ENCODE measurements at regions not wholly inside any gene's neighbourhood (a gene's known extent, or its start where the extent isn't known, plus 50 kb on each side); places are given as distances from the start of the nearest gene placed in this dataset.

DNA sequence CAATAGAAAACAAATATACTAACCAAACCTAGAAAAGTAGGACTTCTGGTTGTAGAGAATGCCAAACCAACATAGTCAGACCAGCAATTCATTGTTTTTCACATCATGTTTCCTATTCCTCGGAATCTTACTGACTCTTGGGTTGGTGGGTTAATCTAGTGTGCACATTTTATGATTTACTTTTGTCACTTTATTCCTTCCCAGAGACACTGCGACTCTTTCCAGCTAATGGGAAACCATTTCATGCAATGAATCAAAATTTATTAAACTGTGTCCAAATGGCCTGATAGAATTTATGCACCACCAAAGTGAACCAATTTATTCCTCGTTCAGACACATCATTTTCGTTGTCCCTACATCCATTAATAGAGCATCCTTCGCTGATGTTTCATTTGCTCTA, 464.9 kb downstream of the RPS29 start:
- H2AK5ac ChIP-seq (ENCODE audit: insufficient read length, low read length), result no peak overlapping the region
- Mint-ChIP-seq H3K27ac (no peak overlapping the region), H3K36me3 (ENCODE audit: insufficient read depth in 1 of 3, low read depth in 3 of 3) (no peaks in the 10 kb centered on the region), H3K27me3 (ENCODE audit: low read depth) (no peaks in the 10 kb centered on the region; the same call in 1 of the 2 replicates), H3K4me1 (peaks cover 7 to 9% of the 10 kb centered on the region in 2 experiments; a peak in 2 of 4 replicates), H3K9me3 (no peaks in the 10 kb centered on the region), H3K4me3 (no peak overlapping the region)
- no peaks in the 10 kb centered on the region for H3K9me3 ChIP-seq (ENCODE audit: control insufficient read depth, low read depth, low read length)
- no peak overlapping the region for H2BK15ac ChIP-seq (ENCODE audit: low read depth, low read length)
- no peaks in the 10 kb centered on the region for H4K20me1 ChIP-seq (ENCODE audit: control insufficient read depth, insufficient read depth, insufficient read length)
- H2BK120ac ChIP-seq (ENCODE audit: low read depth, low read length, poor library complexity, severe bottlenecking), result no peak overlapping the region
- TF ChIP-seq, protein P1, sequence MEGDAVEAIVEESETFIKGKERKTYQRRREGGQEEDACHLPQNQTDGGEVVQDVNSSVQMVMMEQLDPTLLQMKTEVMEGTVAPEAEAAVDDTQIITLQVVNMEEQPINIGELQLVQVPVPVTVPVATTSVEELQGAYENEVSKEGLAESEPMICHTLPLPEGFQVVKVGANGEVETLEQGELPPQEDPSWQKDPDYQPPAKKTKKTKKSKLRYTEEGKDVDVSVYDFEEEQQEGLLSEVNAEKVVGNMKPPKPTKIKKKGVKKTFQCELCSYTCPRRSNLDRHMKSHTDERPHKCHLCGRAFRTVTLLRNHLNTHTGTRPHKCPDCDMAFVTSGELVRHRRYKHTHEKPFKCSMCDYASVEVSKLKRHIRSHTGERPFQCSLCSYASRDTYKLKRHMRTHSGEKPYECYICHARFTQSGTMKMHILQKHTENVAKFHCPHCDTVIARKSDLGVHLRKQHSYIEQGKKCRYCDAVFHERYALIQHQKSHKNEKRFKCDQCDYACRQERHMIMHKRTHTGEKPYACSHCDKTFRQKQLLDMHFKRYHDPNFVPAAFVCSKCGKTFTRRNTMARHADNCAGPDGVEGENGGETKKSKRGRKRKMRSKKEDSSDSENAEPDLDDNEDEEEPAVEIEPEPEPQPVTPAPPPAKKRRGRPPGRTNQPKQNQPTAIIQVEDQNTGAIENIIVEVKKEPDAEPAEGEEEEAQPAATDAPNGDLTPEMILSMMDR (conservative IDR thresholded peaks at IDR 0.05), result no peak
- no peak overlapping the region for H2BK20ac ChIP-seq (ENCODE audit: low read depth, low read length, poor library complexity, severe bottlenecking)
- H3K4me2 ChIP-seq (ENCODE audit: insufficient read depth, insufficient read length, low read length), result no peak overlapping the region
- H3T11ph ChIP-seq (ENCODE audit: low read length), result no peak overlapping the region
- H4K5ac ChIP-seq (ENCODE audit: insufficient read length, low read depth, low read length), result no peak overlapping the region
- no CpG with 5 or more reads among the region's 5 CpGs for WGBS (ENCODE audit: extremely low coverage, insufficient read length, low lambda C conversion rate)
- no peak overlapping the region for H3K9ac ChIP-seq (ENCODE audit: extremely low read depth, insufficient read length, low read length)
- no peak overlapping the region for H3K4ac ChIP-seq (ENCODE audit: low read depth, low read length)
- no peak overlapping the region for H4K8ac ChIP-seq (replicated peaks; ENCODE audit: insufficient read length, low read depth, low read length)
- H4K91ac ChIP-seq (ENCODE audit: insufficient read length, low read depth, low read length), result no peak overlapping the region
- H3K23ac ChIP-seq (ENCODE audit: insufficient read length, low read depth, low read length), result no peak overlapping the region
- no peaks in the 10 kb centered on the region for H3K4me1 ChIP-seq (ENCODE audit: insufficient read depth, low read length)
- no peaks in the 10 kb centered on the region for H3K23me2 ChIP-seq (ENCODE audit: insufficient read length, low read depth, low read length, poor library complexity, severe bottlenecking)
- H2AFZ ChIP-seq (ENCODE audit: low read length), result no peak overlapping the region
- H3K27me3 ChIP-seq (ENCODE audit: insufficient read depth, low read length), result no peaks in the 10 kb centered on the region
- DNase-seq, result no peak
- H3K79me2 ChIP-seq (ENCODE audit: insufficient read depth, low read length), result no peaks in the 10 kb centered on the region
- H3K14ac ChIP-seq (ENCODE audit: insufficient read depth, low read length), result no peak overlapping the region
- no peak overlapping the region for H2BK12ac ChIP-seq (ENCODE audit: insufficient read length, low read depth, low read length)
- no peak overlapping the region for H3K27ac ChIP-seq (ENCODE audit: insufficient read length, low read depth, low read length)
- no peaks in the 10 kb centered on the region for H3K79me1 ChIP-seq (ENCODE audit: insufficient read depth, low read depth, low read length, poor library complexity, severe bottlenecking)
- H3K56ac ChIP-seq (ENCODE audit: insufficient read length, low read depth, low read length), result no peak overlapping the region
- H2BK5ac ChIP-seq (ENCODE audit: insufficient read length, low read length), result no peak overlapping the region
- no peak overlapping the region for H3K18ac ChIP-seq (ENCODE audit: insufficient read length, low read depth, low read length)

All from H9 (cell line).